Fibroblast of the aortic adventitia (primary cell): ENCODE measurements at regions not wholly inside any gene's neighbourhood (a gene's known extent, or its start where the extent isn't known, plus 50 kb on each side); places are given as distances from the start of the nearest gene placed in this dataset.

ENCODE experiments used
- DNase-seq: peaks from one replicate; pipeline ENCODE4 v3.0.0-alpha.2; 2010; ENCODE audit warnings: low read depth
- H3K4me3 ChIP-seq: 2 replicates; pipeline ENCODE4 v1.5.1; 2011; ENCODE audit warnings: low read depth, mild to moderate bottlenecking, control low read depth, low read length, moderate library complexity
- TF ChIP-seq, protein P1 (sequence below): IDR thresholded peaks from 2 replicates; pipeline ENCODE4 v1.5.1; 2011; ENCODE audit warnings: mild to moderate bottlenecking, low read length, control low read depth, inconsistent platforms; ENCODE audit not compliant: insufficient read depth

GRCh38 chr2:14306268-14306861 is 326.2 kb upstream of the LRATD1 start:
- H3K4me3 ChIP-seq = no peak overlapping the region
- DNase-seq = no peak
- TF ChIP-seq, protein P1, sequence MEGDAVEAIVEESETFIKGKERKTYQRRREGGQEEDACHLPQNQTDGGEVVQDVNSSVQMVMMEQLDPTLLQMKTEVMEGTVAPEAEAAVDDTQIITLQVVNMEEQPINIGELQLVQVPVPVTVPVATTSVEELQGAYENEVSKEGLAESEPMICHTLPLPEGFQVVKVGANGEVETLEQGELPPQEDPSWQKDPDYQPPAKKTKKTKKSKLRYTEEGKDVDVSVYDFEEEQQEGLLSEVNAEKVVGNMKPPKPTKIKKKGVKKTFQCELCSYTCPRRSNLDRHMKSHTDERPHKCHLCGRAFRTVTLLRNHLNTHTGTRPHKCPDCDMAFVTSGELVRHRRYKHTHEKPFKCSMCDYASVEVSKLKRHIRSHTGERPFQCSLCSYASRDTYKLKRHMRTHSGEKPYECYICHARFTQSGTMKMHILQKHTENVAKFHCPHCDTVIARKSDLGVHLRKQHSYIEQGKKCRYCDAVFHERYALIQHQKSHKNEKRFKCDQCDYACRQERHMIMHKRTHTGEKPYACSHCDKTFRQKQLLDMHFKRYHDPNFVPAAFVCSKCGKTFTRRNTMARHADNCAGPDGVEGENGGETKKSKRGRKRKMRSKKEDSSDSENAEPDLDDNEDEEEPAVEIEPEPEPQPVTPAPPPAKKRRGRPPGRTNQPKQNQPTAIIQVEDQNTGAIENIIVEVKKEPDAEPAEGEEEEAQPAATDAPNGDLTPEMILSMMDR = no peak

DNA sequence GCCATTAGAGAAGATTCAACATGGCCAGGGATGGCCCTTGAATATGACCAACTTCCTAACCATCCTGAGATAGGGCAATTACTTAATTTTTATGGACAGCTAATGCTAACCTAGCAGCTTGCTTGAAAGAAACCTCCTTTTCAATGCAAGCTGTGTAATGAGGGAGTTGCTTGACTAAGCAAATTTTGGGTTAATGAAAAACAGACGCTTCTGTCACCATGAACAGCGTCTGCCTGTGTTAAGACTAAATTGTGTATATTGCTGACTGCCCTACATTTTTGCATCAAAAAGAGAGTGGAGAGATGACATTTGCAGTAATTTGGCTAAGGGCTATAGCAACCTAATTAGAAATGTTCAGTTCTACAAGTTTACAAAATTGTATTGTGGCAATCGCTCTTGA is 319.2 kb upstream of the LRATD1 start:
- H3K4me3 ChIP-seq = no peak overlapping the region
- no peak for DNase-seq
- TF ChIP-seq, protein P1 = no peak

DNA sequence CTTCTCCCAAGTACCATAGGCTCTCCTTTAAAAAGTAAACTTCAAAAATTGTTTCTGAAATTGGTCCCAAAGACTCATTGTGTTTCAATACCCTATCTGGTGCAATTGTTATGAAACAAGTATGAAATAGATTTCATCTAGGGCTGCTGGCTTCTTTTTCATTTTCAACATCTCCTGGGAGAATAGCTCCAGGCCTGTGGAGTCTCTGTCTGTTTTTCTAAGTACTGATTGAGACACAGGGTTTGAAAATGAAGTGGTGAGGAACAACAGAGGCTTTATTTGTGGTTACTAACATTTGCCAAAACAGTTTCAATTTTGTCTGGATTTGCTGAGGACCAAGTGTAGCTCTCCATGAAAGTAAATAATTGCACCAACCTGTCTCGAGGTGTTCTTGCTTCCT is 315.9 kb upstream of the LRATD1 start:
- TF ChIP-seq, protein P1 = no peak
- DNase-seq = no peak
- H3K4me3 ChIP-seq = no peak overlapping the region

- no peak for DNase-seq
- no peak overlapping the region for H3K4me3 ChIP-seq
- TF ChIP-seq, protein P1 = no peak
Measured at GRCh38 chr2:14321357-14321756, 311.2 kb upstream of the LRATD1 start.

DNA sequence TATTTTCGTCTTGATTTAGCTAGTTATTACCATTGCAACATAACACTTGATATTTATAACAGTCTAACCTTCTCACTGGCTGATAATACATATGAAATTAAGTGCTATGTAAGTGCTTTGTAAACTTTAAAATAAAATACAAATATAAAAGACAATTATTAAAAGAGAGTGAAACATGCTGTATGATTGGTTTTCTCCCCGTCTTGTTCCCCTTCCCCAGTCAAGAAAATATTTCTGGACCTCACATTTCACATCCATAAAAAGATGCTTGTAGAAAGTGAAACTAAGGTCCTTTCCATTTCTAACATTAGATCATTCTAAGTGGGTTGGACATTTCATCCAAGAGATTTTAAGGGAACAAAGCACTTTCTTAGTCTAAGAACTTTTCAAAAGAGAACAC is 310.2 kb upstream of the LRATD1 start:
- TF ChIP-seq, protein P1 = no peak
- no peak for DNase-seq
- H3K4me3 ChIP-seq = no peak overlapping the region

- no peak for DNase-seq
Measured at GRCh38 chr2:14324308-14324707, 308.2 kb upstream of the LRATD1 start.

More at GRCh38 chr2:14324308-14324707, 308.2 kb upstream of the LRATD1 start:
- TF ChIP-seq, protein P1 = no peak
- H3K4me3 ChIP-seq = no peak overlapping the region
